Ovary (tissue), 3 donors: ENCODE measurements at regions not wholly inside any gene's neighbourhood (a gene's known extent, or its start where the extent isn't known, plus 50 kb on each side); places are given as distances from the start of the nearest gene placed in this dataset.

Source experiments
- EP300 ChIP-seq: sonication (generic); formaldehyde crosslinking; IDR thresholded peaks from one replicate; pipeline ENCODE4 v1.6.1; 2017; ENCODE audit warnings: antibody characterized with exemption
- TF ChIP-seq, protein P1 (sequence below), 3 donors: fragments of 450-650 bp in 2 of 3; fragments of 200-600 bp in 1 of 3; IDR thresholded peaks; one replicate each; pipeline versions ENCODE4 v1.5.1 to v1.8.0; 2016 to 2022; ENCODE audit warnings: antibody characterized with exemption in 3 of 3, mild to moderate bottlenecking in 1 of 3
- donor health status: DM: no; HTN: no; CAD: no.

DNA sequence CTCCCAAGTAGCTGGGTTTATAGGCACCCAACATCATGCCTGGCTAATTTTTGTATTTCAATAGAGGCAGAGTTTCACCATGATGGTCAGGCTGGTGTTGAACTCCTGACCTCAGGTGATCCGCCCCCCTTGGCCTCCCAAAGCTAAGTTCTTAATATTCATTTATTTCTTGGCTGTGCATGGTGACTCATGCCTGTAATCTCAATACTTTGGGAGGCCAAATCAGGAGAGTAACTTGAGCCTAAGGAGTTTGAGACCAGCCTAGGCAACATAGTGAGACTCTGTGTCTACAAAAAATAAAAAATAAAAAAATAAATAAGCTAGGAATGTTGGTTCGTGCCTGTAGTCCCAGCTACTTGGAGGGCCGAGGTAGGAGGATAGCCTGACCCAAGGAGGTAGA lies 587.1 kb upstream of the FTMT start:
- TF ChIP-seq EP300 = no peak
- TF ChIP-seq, protein P1, sequence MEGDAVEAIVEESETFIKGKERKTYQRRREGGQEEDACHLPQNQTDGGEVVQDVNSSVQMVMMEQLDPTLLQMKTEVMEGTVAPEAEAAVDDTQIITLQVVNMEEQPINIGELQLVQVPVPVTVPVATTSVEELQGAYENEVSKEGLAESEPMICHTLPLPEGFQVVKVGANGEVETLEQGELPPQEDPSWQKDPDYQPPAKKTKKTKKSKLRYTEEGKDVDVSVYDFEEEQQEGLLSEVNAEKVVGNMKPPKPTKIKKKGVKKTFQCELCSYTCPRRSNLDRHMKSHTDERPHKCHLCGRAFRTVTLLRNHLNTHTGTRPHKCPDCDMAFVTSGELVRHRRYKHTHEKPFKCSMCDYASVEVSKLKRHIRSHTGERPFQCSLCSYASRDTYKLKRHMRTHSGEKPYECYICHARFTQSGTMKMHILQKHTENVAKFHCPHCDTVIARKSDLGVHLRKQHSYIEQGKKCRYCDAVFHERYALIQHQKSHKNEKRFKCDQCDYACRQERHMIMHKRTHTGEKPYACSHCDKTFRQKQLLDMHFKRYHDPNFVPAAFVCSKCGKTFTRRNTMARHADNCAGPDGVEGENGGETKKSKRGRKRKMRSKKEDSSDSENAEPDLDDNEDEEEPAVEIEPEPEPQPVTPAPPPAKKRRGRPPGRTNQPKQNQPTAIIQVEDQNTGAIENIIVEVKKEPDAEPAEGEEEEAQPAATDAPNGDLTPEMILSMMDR (IDR thresholded peaks at IDR 0.05) = no peak
